SU-DHL-6 (cell line): ENCODE measurements at regions not wholly inside any gene's neighbourhood (a gene's known extent, or its start where the extent isn't known, plus 50 kb on each side); places are given as distances from the start of the nearest gene placed in this dataset.

ENCODE experiments used
- CTCF ChIP-seq: fragments of 200-600 bp; sonication (generic); IDR thresholded peaks from one replicate; pipeline ENCODE4 v1.5.1; 2017; ENCODE audit warnings: antibody characterized with exemption, mild to moderate bottlenecking, low read length, moderate library complexity; ENCODE audit not compliant: insufficient read depth, poor library complexity, severe bottlenecking
- EZH2phosphoT487 ChIP-seq: fragments of 200-600 bp; sonication (generic), shearing (Covaris generic); conservative IDR thresholded peaks from 2 replicates; pipeline ENCODE4 v1.6.1; 2018; ENCODE audit warnings: mild to moderate bottlenecking, antibody characterized with exemption, low read length, moderate library complexity, mixed read lengths

- no peak for TF ChIP-seq CTCF
- no peak for TF ChIP-seq EZH2phosphoT487
These were observed 283.3 kb upstream of the ROBO2 start for GRCh38 chr3:76756577-76756976.
